Rectal smooth muscle tissue (tissue), 1 donor: ENCODE measurements at regions not wholly inside any gene's neighbourhood (a gene's known extent, or its start where the extent isn't known, plus 50 kb on each side); places are given as distances from the start of the nearest gene placed in this dataset.
"Not testable (repeated sequence)": the region's sequence is repeated elsewhere in the genome, so short reads cannot be mapped to it uniquely, and the experiment has no call there.

Experiments
- H3K27ac ChIP-seq: one replicate; pipeline ENCODE4 v1.7.0; 2013; ENCODE audit warnings: low read depth, low read length, inconsistent platforms
- H3K27me3 ChIP-seq: one replicate; pipeline ENCODE4 v1.7.0; 2013; ENCODE audit warnings: low read length; ENCODE audit not compliant: control insufficient read depth, insufficient read depth
- H3K36me3 ChIP-seq: one replicate; pipeline ENCODE4 v1.7.0; 2013; ENCODE audit warnings: low read length; ENCODE audit not compliant: control insufficient read depth, insufficient read depth
- H3K4me1 ChIP-seq: one replicate; pipeline ENCODE4 v1.7.0; 2013; ENCODE audit warnings: low read length; ENCODE audit not compliant: control insufficient read depth, insufficient read depth
- H3K4me3 ChIP-seq: one replicate; pipeline ENCODE4 v1.7.0; 2013; ENCODE audit warnings: low read length
- H3K9ac ChIP-seq: one replicate; pipeline ENCODE4 v1.7.0; 2013; ENCODE audit warnings: low read length

GRCh38 chr3:146382386-146382785 is 87.0 kb downstream of the PLSCR2 start:
- no peaks in the 10 kb centered on the region for H3K4me1 ChIP-seq
- no peak overlapping the region for H3K9ac ChIP-seq
- H3K36me3 ChIP-seq: no peaks in the 10 kb centered on the region
- no peak overlapping the region for H3K27ac ChIP-seq
- no peak overlapping the region for H3K4me3 ChIP-seq
- H3K27me3 ChIP-seq: no peaks in the 10 kb centered on the region

DNA sequence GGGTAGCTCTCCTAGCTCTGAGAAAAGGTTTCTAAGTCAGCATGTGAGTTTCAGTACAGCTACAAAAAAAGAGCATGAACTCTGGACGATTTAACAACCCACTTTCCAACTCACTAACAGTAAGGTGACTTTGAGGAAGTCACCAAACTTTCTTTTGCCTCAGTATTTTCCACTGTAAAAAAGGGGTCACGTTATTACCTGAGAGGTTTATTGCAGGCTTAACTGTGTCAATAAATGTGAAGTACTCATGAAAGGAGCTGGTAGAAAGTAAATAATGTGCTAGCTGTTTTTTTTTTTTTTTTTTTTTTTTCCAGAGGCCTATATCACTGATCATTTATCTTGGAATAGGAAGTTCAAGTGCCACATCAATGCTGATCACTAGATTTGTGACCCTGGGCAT is 89.3 kb downstream of the PLSCR2 start:
- no peak overlapping the region for H3K27ac ChIP-seq
- H3K4me3 ChIP-seq: no peak overlapping the region
- H3K27me3 ChIP-seq: no peaks in the 10 kb centered on the region
- no peaks in the 10 kb centered on the region for H3K4me1 ChIP-seq
- H3K9ac ChIP-seq: no peak overlapping the region
- H3K36me3 ChIP-seq: no peaks in the 10 kb centered on the region

DNA sequence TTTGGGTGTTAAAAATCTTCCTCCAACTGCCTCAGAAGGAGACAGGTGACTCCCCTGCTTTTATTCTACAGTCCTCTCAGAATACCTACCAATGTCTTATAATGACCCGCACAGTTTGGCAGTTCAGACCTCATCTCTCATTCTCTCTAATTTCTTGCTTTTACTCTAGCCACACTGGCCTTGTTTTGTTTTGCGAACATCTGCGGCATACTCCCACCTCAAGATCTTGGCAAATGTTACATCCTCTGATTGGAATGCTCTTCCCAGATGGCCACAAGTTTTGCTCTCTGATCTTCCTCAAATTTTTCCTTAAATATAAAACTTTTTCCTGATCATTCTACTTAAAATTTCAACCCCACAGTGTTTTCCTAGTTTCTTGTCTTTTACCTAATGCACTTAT is 94.1 kb downstream of the PLSCR2 start:
- H3K27ac ChIP-seq: no peak overlapping the region
- H3K9ac ChIP-seq: no peak overlapping the region
- H3K4me1 ChIP-seq: no peaks in the 10 kb centered on the region
- H3K4me3 ChIP-seq: no peak overlapping the region
- H3K27me3 ChIP-seq: no peaks in the 10 kb centered on the region
- no peaks in the 10 kb centered on the region for H3K36me3 ChIP-seq

DNA sequence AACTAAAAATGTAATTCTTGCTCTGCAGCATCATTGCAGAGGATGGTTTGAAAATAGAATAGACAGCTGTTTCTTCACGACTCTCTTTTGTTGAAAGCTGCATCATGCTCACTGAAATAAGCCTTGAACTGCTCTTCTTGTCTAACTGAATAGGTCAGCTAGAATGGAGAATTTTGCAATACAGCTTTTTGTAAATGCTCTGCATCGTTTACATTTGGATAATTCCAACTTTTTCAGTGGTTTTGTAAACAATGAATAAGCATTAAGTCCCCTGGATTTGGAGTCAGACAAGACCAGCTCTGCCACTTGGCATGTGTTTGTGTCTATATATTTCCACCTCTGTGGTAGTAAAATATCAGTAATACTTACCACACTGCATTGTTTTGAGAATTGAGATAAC is 95.2 kb downstream of the PLSCR2 start:
- Histone ChIP-seq H3K27ac (no peak overlapping the region), H3K4me1 (no peaks in the 10 kb centered on the region), H3K27me3 (no peaks in the 10 kb centered on the region), H3K9ac (no peak overlapping the region), H3K4me3 (no peak overlapping the region), H3K36me3 (no peaks in the 10 kb centered on the region)

- no peaks in the 10 kb centered on the region for H3K27me3 ChIP-seq
- H3K27ac ChIP-seq: no peak overlapping the region
- no peak overlapping the region for H3K4me3 ChIP-seq
- H3K4me1 ChIP-seq: no peaks in the 10 kb centered on the region
- H3K9ac ChIP-seq: no peak overlapping the region
- no peaks in the 10 kb centered on the region for H3K36me3 ChIP-seq
Observed at GRCh38 chr3:146371902-146372301, 97.5 kb downstream of the PLSCR2 start.

DNA sequence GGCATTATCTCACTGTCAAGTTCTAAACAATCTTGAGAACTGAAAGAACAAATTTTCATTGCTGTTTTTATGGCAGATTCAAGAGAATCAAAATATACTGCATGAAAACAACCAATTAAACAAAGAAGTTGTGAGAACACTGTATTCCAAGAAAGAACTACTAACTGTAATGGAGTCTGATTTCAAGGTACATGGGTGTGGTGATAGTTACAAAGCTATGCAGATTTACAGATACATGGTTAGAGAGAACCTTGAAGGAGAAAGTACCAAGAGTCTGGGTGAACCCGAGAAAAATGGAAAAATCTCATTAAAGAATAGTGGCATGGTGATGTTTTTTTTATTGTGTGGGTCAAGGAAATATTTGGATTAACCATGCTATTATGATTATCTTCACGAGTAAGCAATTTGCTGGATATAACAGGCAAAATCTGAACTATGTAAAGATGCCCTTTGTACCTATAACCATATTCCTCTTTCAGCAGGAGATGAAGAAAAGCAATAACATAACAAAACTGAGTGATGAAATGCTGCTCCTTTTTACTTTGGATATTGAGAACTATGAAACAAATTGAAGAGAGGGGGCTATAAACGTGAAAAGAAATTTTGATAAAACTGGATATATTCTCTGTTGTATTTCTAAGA is 100.4 kb downstream of the PLSCR2 start:
- Histone ChIP-seq H3K36me3 (no peaks in the 10 kb centered on the region), H3K9ac (no peak overlapping the region), H3K27me3 (no peaks in the 10 kb centered on the region), H3K27ac (no peak overlapping the region), H3K4me1 (no peaks in the 10 kb centered on the region), H3K4me3 (no peak overlapping the region)

GRCh38 chr3:146359841-146360240 is 108.9 kb upstream of the PLSCR4 start:
- no peaks in the 10 kb centered on the region for H3K4me1 ChIP-seq
- H3K36me3 ChIP-seq: no peaks in the 10 kb centered on the region
- H3K9ac ChIP-seq: no peak overlapping the region
- no peaks in the 10 kb centered on the region for H3K27me3 ChIP-seq
- H3K4me3 ChIP-seq: no peak overlapping the region
- H3K27ac ChIP-seq: no peak overlapping the region

- H3K9ac ChIP-seq, H3K27me3 ChIP-seq, H3K27ac ChIP-seq, H3K4me3 ChIP-seq, H3K4me1 ChIP-seq, H3K36me3 ChIP-seq: not testable (repeated sequence)
Observed at GRCh38 chr3:146354421-146354820, 103.5 kb upstream of the PLSCR4 start.

- Histone ChIP-seq H3K27me3 (no peaks in the 10 kb centered on the region), H3K36me3 (no peaks in the 10 kb centered on the region), H3K9ac (no peak overlapping the region), H3K4me3 (no peak overlapping the region), H3K27ac (no peak overlapping the region), H3K4me1 (no peaks in the 10 kb centered on the region)
Observed at GRCh38 chr3:146350852-146351251, 99.9 kb upstream of the PLSCR4 start.

DNA sequence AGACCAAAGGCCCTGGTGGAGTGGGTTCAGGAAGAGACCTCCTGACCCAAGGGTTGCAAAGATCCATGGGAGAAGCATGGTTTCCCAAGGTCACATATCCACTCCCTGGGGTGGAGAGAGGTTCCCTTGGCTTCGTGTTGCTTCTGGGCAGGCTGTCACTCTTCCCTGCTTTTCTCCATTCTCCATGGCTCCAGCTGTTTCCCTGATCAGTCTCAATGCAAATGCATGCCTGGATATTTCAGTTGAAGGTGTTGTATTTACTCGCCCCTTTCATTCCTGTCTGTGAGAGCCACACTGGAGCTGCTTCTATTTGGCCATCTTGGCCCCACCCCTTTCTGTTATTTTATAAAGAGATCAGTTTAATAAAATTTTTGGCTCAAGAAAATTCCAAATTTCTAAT is 95.0 kb upstream of the PLSCR4 start:
- Histone ChIP-seq H3K4me3 (no peak overlapping the region), H3K27me3 (no peaks in the 10 kb centered on the region), H3K9ac (no peak overlapping the region), H3K4me1 (no peaks in the 10 kb centered on the region), H3K36me3 (no peaks in the 10 kb centered on the region), H3K27ac (no peak overlapping the region)

DNA sequence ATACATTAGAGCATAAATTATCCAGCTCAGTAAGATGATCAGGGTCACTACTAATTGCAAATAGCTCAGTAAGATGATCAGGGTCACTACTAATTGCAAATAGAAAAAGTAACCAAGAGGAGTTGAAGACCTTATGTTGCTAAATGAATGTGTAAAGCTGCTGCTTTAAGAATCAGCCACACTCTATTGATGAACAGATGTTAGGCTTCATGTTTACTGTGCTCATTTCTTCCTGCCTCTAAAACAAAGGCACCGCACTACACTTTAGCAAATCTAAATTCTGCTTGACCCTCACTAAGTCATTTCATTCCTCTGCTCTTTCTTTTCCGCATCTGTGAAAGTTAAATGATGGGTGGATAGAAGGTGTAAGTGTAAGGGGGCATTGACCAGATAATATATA is 92.6 kb upstream of the PLSCR4 start:
- H3K9ac ChIP-seq: no peak overlapping the region
- no peaks in the 10 kb centered on the region for H3K27me3 ChIP-seq
- no peaks in the 10 kb centered on the region for H3K4me1 ChIP-seq
- no peak overlapping the region for H3K27ac ChIP-seq
- H3K4me3 ChIP-seq: no peak overlapping the region
- no peaks in the 10 kb centered on the region for H3K36me3 ChIP-seq

DNA sequence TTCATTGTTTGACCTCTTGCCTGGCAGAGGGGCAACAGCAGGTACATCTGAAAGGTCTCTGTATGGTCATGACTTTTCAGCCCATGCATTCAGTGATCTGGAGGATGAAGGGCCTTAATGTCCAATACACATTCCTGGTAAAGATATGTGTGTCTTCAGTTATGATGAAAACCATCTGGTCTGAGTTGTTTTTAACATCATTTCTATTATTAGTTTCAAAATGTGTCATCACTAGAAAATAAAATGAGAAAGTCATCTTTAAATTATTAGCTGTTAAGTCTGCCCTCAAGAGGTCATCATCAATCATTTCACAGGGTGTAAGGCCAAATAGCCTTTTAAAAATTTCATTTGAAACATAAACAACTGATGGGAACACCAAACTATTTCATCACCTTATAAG is 92.1 kb upstream of the PLSCR4 start:
- no peaks in the 10 kb centered on the region for H3K36me3 ChIP-seq
- H3K9ac ChIP-seq: no peak overlapping the region
- H3K4me1 ChIP-seq: no peaks in the 10 kb centered on the region
- no peaks in the 10 kb centered on the region for H3K27me3 ChIP-seq
- H3K27ac ChIP-seq: no peak overlapping the region
- no peak overlapping the region for H3K4me3 ChIP-seq

- H3K9ac ChIP-seq: no peak overlapping the region
- no peaks in the 10 kb centered on the region for H3K4me1 ChIP-seq
- H3K27me3 ChIP-seq: no peaks in the 10 kb centered on the region
- no peak overlapping the region for H3K4me3 ChIP-seq
- H3K27ac ChIP-seq: no peak overlapping the region
- no peaks in the 10 kb centered on the region for H3K36me3 ChIP-seq
Observed at GRCh38 chr3:146339349-146339748, 88.4 kb upstream of the PLSCR4 start.
